ENCODE measurements at regions not wholly inside any gene's neighbourhood (a gene's known extent, or its start where the extent isn't known, plus 50 kb on each side); places are given as distances from the start of the nearest gene placed in this dataset.

DNA sequence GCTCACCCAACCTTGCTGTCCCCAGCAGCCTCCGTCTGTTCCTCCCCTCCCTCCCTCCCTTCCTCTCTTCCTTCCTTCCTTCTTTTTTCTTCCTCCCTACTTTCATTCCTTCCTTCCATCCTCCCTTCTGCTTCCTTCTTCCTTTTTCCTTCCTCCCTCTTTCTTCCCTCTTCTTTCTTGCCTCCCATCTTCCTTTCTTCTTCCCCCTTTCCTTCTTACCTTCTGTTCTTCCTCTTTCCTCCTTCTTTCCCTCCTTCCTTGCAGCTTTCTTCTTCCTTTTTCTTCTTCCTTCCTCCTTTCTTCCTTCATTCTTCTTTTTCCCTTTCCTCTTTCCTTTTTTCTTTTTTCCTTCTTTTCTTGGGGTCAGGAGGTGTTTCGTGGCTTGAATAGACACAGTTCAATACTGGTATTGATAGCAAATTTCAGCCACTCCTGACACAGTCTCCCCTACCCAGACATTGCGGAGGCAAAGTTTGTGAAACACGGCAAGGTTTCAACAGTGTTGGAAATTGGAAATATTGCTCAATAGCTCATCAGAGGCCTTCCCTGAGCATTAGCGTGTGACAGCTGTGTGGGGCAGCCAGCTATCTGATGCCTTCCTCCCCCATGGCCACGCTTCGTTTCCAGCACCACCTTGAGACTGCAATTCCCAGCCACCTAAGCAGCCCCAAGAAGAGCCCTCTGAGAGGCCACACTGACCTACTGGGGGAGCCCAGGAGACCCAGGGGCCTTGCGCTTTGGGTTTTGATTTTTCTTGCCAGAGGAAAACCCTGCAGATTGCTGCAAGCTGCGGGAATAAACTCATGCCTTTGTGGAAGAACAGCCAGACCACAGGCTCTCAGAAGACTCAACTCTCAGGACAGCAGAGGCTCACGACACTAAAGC is 82.2 kb downstream of the KLF15 start:
- no peak overlapping the region for H3K4me3 ChIP-seq (ENCODE audit: low read length)
- peaks cover 10% of the 10 kb centered on the region for H3K4me1 ChIP-seq (ENCODE audit: insufficient read depth, low read length)
- no peaks in the 10 kb centered on the region for H3K27me3 ChIP-seq (ENCODE audit: insufficient read depth, low read length)

GRCh38 chr3:126270145-126270811 is 86.9 kb downstream of the KLF15 start:
- Histone ChIP-seq H3K4me1 (ENCODE audit: insufficient read depth, low read length) (peaks cover 4% of the 10 kb centered on the region), H3K4me3 (ENCODE audit: low read length) (no peak overlapping the region), H3K9me3 (ENCODE audit: low read depth, low read length) (no peaks in the 10 kb centered on the region), H3K27me3 (ENCODE audit: insufficient read depth, low read length) (peaks cover 12% of the 10 kb centered on the region)

More for the DNA sequence above, 82.2 kb downstream of the KLF15 start:
- H3K9me3 ChIP-seq (ENCODE audit: low read depth, low read length): no peaks in the 10 kb centered on the region

DNA sequence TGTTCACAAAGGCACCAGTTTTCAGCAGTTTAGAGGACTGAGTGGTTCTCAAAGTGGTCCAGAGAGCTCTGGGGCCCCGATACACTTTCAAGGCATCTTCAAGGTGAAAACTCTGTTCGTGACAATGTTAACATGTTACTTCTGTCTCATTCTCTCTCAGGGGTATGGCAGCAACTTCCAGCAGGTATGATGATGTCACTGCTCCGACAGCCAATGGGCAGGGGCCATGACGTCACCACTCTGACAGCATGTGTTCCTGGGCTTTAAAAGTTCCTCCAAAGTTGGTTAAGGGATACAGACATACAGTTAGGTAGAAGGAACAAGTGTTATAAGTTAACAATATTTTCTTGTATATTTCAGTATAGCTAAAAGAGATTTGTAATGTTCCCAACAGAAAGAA is 87.9 kb downstream of the KLF15 start:
- Histone ChIP-seq H3K4me3 (ENCODE audit: low read length) (no peak overlapping the region), H3K9me3 (ENCODE audit: low read depth, low read length) (no peaks in the 10 kb centered on the region), H3K4me1 (ENCODE audit: insufficient read depth, low read length) (no peaks in the 10 kb centered on the region), H3K27me3 (ENCODE audit: insufficient read depth, low read length) (peaks cover 12% of the 10 kb centered on the region)

DNA sequence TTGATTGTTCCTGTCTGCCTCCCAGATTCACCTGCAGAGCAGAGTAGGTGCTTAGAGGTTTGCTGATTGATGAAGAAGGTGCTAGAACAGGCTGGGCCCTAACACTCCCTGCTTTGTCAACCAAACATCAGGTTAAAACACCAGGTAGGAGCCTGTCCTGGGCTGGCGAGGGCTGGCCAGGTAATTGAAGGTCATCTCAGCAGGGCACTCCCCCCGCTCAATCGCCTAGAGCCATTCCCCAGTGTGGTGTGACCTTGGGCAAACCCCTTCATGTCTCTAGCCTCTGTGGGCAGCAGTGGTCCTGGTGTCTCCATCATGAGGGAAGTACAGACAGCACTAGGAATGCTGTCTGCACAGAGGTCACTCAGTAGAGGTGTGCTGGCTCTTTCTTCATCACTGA is 88.3 kb downstream of the KLF15 start:
- no peaks in the 10 kb centered on the region for H3K9me3 ChIP-seq (ENCODE audit: low read depth, low read length)
- no peak overlapping the region for H3K4me3 ChIP-seq (ENCODE audit: low read length)
- H3K4me1 ChIP-seq (ENCODE audit: insufficient read depth, low read length): no peaks in the 10 kb centered on the region
- H3K27me3 ChIP-seq (ENCODE audit: insufficient read depth, low read length): peaks cover 12% of the 10 kb centered on the region

DNA sequence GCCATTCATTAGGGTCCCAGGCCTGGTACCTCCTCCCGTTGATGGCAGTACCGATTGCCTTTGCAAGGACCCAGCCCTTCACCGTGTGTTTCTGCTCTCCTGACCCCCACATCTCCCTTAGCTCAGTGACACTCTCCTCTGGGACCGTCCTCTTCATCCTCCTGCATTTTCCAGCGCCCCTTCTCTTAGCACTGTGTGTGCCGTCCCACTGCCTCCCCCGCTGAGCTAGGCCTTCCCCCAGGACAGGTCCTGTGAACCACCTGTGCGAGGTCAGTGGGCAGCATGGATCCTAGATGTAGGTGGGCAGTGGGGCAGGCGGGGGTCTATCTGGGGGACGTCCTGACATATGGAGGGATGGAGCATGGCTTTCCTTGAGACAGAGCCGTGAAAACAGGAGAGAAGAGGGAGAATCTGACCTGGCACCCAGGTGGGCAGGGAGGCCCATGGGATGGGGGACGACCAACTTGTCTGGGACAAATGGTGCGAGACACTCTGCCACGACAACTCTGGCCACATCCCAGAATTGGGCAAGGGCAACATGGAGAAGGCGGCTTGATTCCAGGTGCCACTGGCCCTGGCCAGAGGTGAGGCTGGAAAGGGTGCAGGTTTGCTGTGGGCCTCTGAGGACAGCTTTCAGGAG is 87.7 kb upstream of the ALDH1L1 start:
- Histone ChIP-seq H3K9me3 (ENCODE audit: low read depth, low read length) (no peaks in the 10 kb centered on the region), H3K27me3 (ENCODE audit: insufficient read depth, low read length) (peaks cover 12% of the 10 kb centered on the region), H3K4me3 (ENCODE audit: low read length) (no peak overlapping the region), H3K4me1 (ENCODE audit: insufficient read depth, low read length) (no peaks in the 10 kb centered on the region)

DNA sequence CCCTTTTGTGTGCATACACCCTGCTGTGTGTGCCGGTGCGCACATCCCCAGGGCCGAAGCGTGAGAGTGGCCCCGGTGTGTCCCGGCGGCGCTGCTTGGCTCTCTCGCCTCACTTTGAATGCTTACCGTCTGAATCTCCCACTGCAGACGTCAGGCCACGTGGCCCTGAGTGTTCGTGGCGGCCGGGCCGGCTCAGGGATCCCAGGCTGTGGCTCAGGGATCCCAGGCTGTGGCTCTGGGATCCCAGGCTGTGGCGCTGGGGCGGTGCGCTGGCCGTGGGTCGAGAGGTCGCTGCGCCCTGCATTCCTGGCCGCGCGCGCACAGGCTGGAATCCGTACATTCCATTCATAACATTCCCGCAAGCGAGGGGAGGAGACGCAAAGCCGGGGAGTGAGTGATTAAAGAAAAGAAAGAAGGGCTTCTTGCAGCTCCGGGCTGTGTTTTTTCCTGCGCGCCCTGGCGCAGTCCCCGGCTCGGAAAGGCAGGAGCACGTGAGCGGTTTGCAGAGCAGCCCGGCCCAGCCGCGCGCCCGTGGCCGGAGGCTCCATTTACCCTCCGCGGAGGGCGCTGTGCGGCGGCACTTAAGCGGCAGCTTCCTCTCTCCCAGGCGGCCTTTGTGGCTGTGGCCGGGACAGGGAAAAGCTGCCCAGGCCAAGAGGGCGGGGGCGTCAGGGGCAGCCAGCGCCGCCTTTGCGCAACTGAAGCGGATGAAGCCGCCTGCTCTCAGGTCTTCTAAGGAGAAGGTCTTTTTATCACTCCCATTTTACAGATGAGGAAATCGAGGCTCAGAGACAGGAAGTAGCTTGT is 87.0 kb upstream of the ALDH1L1 start:
- Histone ChIP-seq H3K27me3 (ENCODE audit: insufficient read depth, low read length) (peaks cover 12% of the 10 kb centered on the region), H3K4me1 (ENCODE audit: insufficient read depth, low read length) (no peaks in the 10 kb centered on the region), H3K4me3 (ENCODE audit: low read length) (no peak overlapping the region), H3K9me3 (ENCODE audit: low read depth, low read length) (no peaks in the 10 kb centered on the region)

GRCh38 chr3:126266850-126267168 is 86.4 kb upstream of the ALDH1L1 start:
- Histone ChIP-seq H3K9me3 (ENCODE audit: low read depth, low read length) (no peaks in the 10 kb centered on the region), H3K4me1 (ENCODE audit: insufficient read depth, low read length) (no peaks in the 10 kb centered on the region), H3K27me3 (ENCODE audit: insufficient read depth, low read length) (peaks cover 12% of the 10 kb centered on the region), H3K4me3 (ENCODE audit: low read length) (no peak overlapping the region)

DNA sequence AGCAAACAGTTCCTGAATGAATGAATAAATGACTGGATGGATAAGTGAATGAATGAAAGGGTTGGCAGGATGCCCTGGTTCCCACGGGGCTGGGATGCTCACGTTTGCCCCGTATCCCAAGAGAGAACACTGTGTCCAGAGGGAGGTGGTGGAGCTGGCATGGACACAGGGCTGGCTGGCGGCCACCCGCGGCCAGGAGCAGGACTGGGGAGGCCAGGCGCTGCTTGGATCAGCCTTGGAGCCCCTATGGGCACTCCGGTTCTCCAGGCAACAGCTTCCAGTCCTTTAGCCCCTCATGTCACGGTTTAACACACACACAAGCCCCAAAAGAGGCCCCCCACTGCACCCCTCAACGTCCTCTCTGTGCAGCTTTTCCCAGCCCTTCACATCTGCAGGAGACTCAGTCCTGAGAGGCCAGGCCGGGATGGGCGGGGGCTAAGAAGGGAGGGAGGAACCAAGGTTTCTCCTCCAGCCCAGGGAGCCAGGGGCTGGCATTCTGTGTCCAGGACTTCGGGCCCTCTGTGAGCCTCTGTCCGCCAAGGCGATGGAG is 86.0 kb upstream of the ALDH1L1 start:
- H3K9me3 ChIP-seq (ENCODE audit: low read depth, low read length): no peaks in the 10 kb centered on the region
- H3K4me3 ChIP-seq (ENCODE audit: low read length): no peak overlapping the region
- H3K27me3 ChIP-seq (ENCODE audit: insufficient read depth, low read length): peaks cover 12% of the 10 kb centered on the region
- peaks cover under 1% of the 10 kb centered on the region for H3K4me1 ChIP-seq (ENCODE audit: insufficient read depth, low read length)

GRCh38 chr3:126264952-126265351 is 84.6 kb upstream of the ALDH1L1 start:
- Histone ChIP-seq H3K4me3 (ENCODE audit: low read length) (no peak overlapping the region), H3K4me1 (ENCODE audit: insufficient read depth, low read length) (peaks cover 5% of the 10 kb centered on the region), H3K9me3 (ENCODE audit: low read depth, low read length) (no peaks in the 10 kb centered on the region), H3K27me3 (ENCODE audit: insufficient read depth, low read length) (peaks cover 12% of the 10 kb centered on the region)

DNA sequence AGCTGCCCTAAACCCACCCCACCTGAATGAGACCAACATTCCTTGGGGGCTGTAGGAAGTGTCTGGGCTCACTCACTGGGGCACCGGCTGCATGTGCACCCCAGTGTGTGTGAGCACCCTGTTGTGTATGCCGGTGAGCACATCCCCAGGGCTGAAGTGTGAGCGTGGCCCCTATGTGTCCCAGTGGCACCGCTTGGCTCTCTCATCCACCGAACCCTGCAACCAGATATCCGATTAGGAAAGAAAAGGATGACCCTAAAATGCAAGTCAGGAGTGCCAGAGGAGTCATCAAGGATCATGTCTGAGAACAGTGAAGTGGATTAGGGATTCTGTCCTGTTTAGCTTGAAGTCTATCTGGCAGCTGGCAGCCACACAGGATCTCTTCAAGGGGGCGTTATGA is 84.0 kb upstream of the ALDH1L1 start:
- no peak overlapping the region for H3K4me3 ChIP-seq (ENCODE audit: low read length)
- H3K27me3 ChIP-seq (ENCODE audit: insufficient read depth, low read length): peaks cover 12% of the 10 kb centered on the region
- no peaks in the 10 kb centered on the region for H3K9me3 ChIP-seq (ENCODE audit: low read depth, low read length)
- H3K4me1 ChIP-seq (ENCODE audit: insufficient read depth, low read length): peaks cover 6% of the 10 kb centered on the region

- H3K4me3 ChIP-seq (ENCODE audit: low read length): no peak overlapping the region
- H3K4me1 ChIP-seq (ENCODE audit: insufficient read depth, low read length): peaks cover 10% of the 10 kb centered on the region
- H3K27me3 ChIP-seq (ENCODE audit: insufficient read depth, low read length): peaks cover 12% of the 10 kb centered on the region
- no peaks in the 10 kb centered on the region for H3K9me3 ChIP-seq (ENCODE audit: low read depth, low read length)
Measured at GRCh38 chr3:126263971-126264370, 83.6 kb upstream of the ALDH1L1 start.

DNA sequence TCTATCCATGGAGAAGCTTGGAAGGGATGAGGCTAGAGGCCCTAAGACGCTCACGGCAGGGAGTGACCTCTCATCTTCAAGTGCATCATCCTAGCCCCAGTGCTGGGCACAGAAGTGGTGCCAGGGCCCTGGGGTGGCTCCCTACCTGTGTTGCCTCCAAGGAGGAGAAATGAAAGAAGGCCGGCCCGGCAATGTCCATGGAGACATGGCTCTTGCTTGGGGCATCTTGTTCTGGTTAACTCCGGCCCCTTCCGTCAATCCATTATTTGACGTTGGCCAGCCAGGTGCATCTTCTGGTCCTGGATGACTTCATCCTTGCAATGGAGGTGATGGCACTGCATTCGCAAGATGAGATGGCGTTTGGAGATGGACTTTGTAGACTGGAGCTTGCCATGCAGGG is 83.2 kb upstream of the ALDH1L1 start:
- H3K4me3 ChIP-seq (ENCODE audit: low read length): no peak overlapping the region
- H3K9me3 ChIP-seq (ENCODE audit: low read depth, low read length): no peaks in the 10 kb centered on the region
- peaks cover 14% of the 10 kb centered on the region for H3K4me1 ChIP-seq (ENCODE audit: insufficient read depth, low read length)
- H3K27me3 ChIP-seq (ENCODE audit: insufficient read depth, low read length): peaks cover 12% of the 10 kb centered on the region

- peaks cover 17% of the 10 kb centered on the region for H3K4me1 ChIP-seq (ENCODE audit: insufficient read depth, low read length)
- no peaks in the 10 kb centered on the region for H3K9me3 ChIP-seq (ENCODE audit: low read depth, low read length)
- H3K27me3 ChIP-seq (ENCODE audit: insufficient read depth, low read length): peaks cover 5% of the 10 kb centered on the region
Measured at GRCh38 chr3:126262227-126262626, 81.8 kb upstream of the ALDH1L1 start.

GRCh38 chr3:126261037-126261436 is 80.7 kb upstream of the ALDH1L1 start:
- Histone ChIP-seq H3K9me3 (ENCODE audit: low read depth, low read length) (no peaks in the 10 kb centered on the region), H3K27me3 (ENCODE audit: insufficient read depth, low read length) (no peaks in the 10 kb centered on the region), H3K4me1 (ENCODE audit: insufficient read depth, low read length) (peaks cover 17% of the 10 kb centered on the region), H3K4me3 (ENCODE audit: low read length) (no peak overlapping the region)

More at GRCh38 chr3:126262227-126262626, 81.8 kb upstream of the ALDH1L1 start:
- no peak overlapping the region for H3K4me3 ChIP-seq (ENCODE audit: low read length)

Data from mononuclear cell (primary cell).